Panc1 (cell line): ENCODE measurements at regions not wholly inside any gene's neighbourhood (a gene's known extent, or its start where the extent isn't known, plus 50 kb on each side); places are given as distances from the start of the nearest gene placed in this dataset.

ENCODE experiments used
- ATAC-seq: fragments of 200-7000 bp; cut with Tn5 transposase; 2 replicates; pipeline ENCODE4 v1.9.1; 2020; ENCODE audit warnings: mild to moderate bottlenecking, moderate library complexity
- BruUV-seq: library from RNA; stranded (reverse); fragments of 400-500 nt; replicated peaks from 2 replicates; lab custom pipeline; 2021; lab: Mats Ljungman, UMichigan
- CTCF ChIA-PET: fragments of 300-600 bp; sonication (Branson Sonifier 250); formaldehyde crosslinking; loops from one replicate; lab custom pipeline; 2022; ENCODE audit warnings: antibody characterized with exemption; lab: Charles Lee
- POLR2A ChIA-PET: fragments of 300-600 bp; sonication (Branson Sonifier 250); formaldehyde crosslinking; loops from one replicate; lab custom pipeline; 2022; ENCODE audit warnings: antibody characterized with exemption; lab: Charles Lee
- DNase-seq: peaks from one replicate; pipeline ENCODE4 v3.0.0-alpha.2; 2010; ENCODE audit warnings: low read depth, low spot score
- H3K27ac ChIP-seq: 2 replicates; pipeline ENCODE4 v1.5.1; 2011; ENCODE audit warnings: mild to moderate bottlenecking, low read length, inconsistent platforms
- H3K27me3 ChIP-seq: fragments of 200-500 bp; sonication (Bioruptor generic); 2 replicates; pipeline ENCODE4 v1.6.0; 2014; ENCODE audit warnings: low read length, inconsistent platforms; ENCODE audit not compliant: control insufficient read depth, insufficient read depth
- H3K36me3 ChIP-seq: fragments of 200-500 bp; sonication (Bioruptor generic); 2 replicates; pipeline ENCODE4 v1.5.1; 2014; ENCODE audit warnings: inconsistent platforms, mild to moderate bottlenecking, low read length, moderate library complexity; ENCODE audit not compliant: control insufficient read depth, insufficient read depth
- H3K4me1 ChIP-seq: 2 replicates; pipeline ENCODE4 v1.5.1; 2011; ENCODE audit warnings: inconsistent platforms, mild to moderate bottlenecking, low read length, moderate library complexity; ENCODE audit not compliant: control insufficient read depth, insufficient read depth
- H3K4me3 ChIP-seq, 2 experiments: 2 replicates each; pipeline ENCODE4 v1.5.1; 2011 to 2012; ENCODE audit warnings: low read depth in 2 of 2, low read length in 2 of 2, mild to moderate bottlenecking in 2 of 2, inconsistent platforms in 1 of 2, moderate library complexity in 1 of 2
- H3K9me3 ChIP-seq: fragments of 200-500 bp; sonication (Bioruptor generic); 2 replicates; pipeline ENCODE4 v1.5.1; 2014; ENCODE audit warnings: low read depth, mild to moderate bottlenecking, inconsistent platforms, low read length, moderate library complexity; ENCODE audit not compliant: control insufficient read depth, insufficient read depth
- CTCF ChIP-seq: fragments of 450-650 bp; IDR thresholded peaks from 2 replicates; pipeline ENCODE4 v1.5.1; 2017; ENCODE audit warnings: mild to moderate bottlenecking
- POLR2AphosphoS5 ChIP-seq: IDR thresholded peaks from 2 replicates; pipeline ENCODE4 v1.6.1; 2012; ENCODE audit warnings: mild to moderate bottlenecking, low read depth, low read length, moderate library complexity
- REST ChIP-seq, 2 experiments: IDR thresholded peaks; 2 replicates each; pipeline ENCODE4 v1.6.1; 2011 to 2012; ENCODE audit warnings: low read depth in 2 of 2, control low read depth in 1 of 2, low read length in 1 of 2, mild to moderate bottlenecking in 1 of 2, moderate library complexity in 1 of 2; ENCODE audit not compliant: insufficient read depth in 1 of 2
- SIN3A ChIP-seq: IDR thresholded peaks from 2 replicates; pipeline ENCODE4 v1.6.1; 2012; ENCODE audit warnings: low read depth, mild to moderate bottlenecking, low read length, moderate library complexity, borderline replicate concordance; ENCODE audit not compliant: insufficient read depth
- TCF7L2 ChIP-seq: IDR thresholded peaks from 2 replicates; pipeline ENCODE4 v1.6.1; 2011; ENCODE audit warnings: mild to moderate bottlenecking, low read depth, low read length, inconsistent platforms
- in situ Hi-C: cut with HindIII; loops from 2 replicates; pipeline ENCODE4 v1.10.0; 2016; ENCODE audit warnings: low sequenced_read_pairs, low pct_unique_long_range_greater_than_20kb
- intact Hi-C: fragments of 100-400 bp; cut with micrococcal nuclease; formaldehyde crosslinking; loops from one replicate; pipeline ENCODE4 v1.10.0; 2022; ENCODE audit not compliant: unreplicated experiment

GRCh38 chr7:131183072-131183471, 144.6 kb upstream of the MKLN1 start:
- in situ Hi-C loops (no loop called here), intact Hi-C loops (no loop called here)
- TF ChIP-seq REST (IDR thresholded peaks at IDR 0.05; ENCODE audit: insufficient read depth in 1 of 2, low read depth in 2 of 2, low read length in 1 of 2), result no peak
- no peak for TF ChIP-seq POLR2AphosphoS5
- no peak for TF ChIP-seq CTCF
- no peak for TF ChIP-seq TCF7L2
- TF ChIP-seq SIN3A, result no peak
- Histone ChIP-seq H3K4me1 (no peaks in the 10 kb centered on the region; the same call in 1 of the 2 replicates), H3K27me3 (no peaks in the 10 kb centered on the region), H3K4me3 (no peak overlapping the region), H3K27ac (no peak overlapping the region), H3K36me3 (no peaks in the 10 kb centered on the region), H3K9me3 (no peaks in the 10 kb centered on the region)
- CTCF ChIA-PET, result no interaction called here
- DNase-seq (no peak), ATAC-seq (no peak)
- BruUV-seq, result no TSS peak
- POLR2A ChIA-PET, result interaction anchor here (0.6 kb wide), 1 partner anchor 118 kb away, joined by 3 read pairs; no protein-coding TSS in a partner anchor

- no peaks in the 10 kb centered on the region for H3K36me3 ChIP-seq
- H3K27me3 ChIP-seq, result no peaks in the 10 kb centered on the region
- POLR2A ChIA-PET, result interaction anchor here (0.6 kb wide), 1 partner anchor 119 kb away, joined by 3 read pairs; no protein-coding TSS in a partner anchor
- H3K4me3 ChIP-seq, result no peak overlapping the region
- TF ChIP-seq POLR2AphosphoS5, result no peak
- DNase-seq, result no peak
- no TSS peak for BruUV-seq
- in situ Hi-C loops (no loop called here), intact Hi-C loops (no loop called here)
- ATAC-seq, result no peak
- H3K4me1 ChIP-seq, result no peaks in the 10 kb centered on the region; the same call in 1 of the 2 replicates
- CTCF ChIA-PET, result no interaction called here
- H3K27ac ChIP-seq, result no peak overlapping the region
- no peaks in the 10 kb centered on the region for H3K9me3 ChIP-seq
These were observed 144.0 kb upstream of the MKLN1 start for GRCh38 chr7:131183611-131184119.

- Histone ChIP-seq H3K27ac (no peak overlapping the region), H3K4me3 (no peak overlapping the region), H3K4me1 (peaks cover 3% of the 10 kb centered on the region; the same call in 1 of the 2 replicates), H3K27me3 (no peaks in the 10 kb centered on the region), H3K9me3 (no peaks in the 10 kb centered on the region), H3K36me3 (no peaks in the 10 kb centered on the region)
- DNase-seq (no peak), ATAC-seq (no peak)
- intact Hi-C loops, result no loop called here
- POLR2A ChIA-PET, result interaction anchor here (0.7 kb wide), 1 partner anchor 58 kb away, joined by 4 read pairs; no protein-coding TSS in a partner anchor
- TF ChIP-seq POLR2AphosphoS5, result no peak
- TF ChIP-seq REST (IDR thresholded peaks at IDR 0.05; ENCODE audit: insufficient read depth in 1 of 2, low read depth in 2 of 2, low read length in 1 of 2), result no peak
- no peak for TF ChIP-seq CTCF
- no peak for TF ChIP-seq TCF7L2
- TF ChIP-seq SIN3A, result no peak
- BruUV-seq, result no TSS peak
- CTCF ChIA-PET, result no interaction called here
- in situ Hi-C loops, result no loop called here
These were observed 140.9 kb upstream of the MKLN1 start for GRCh38 chr7:131186816-131187215.
